ENCODE measurements at regions not wholly inside any gene's neighbourhood (a gene's known extent, or its start where the extent isn't known, plus 50 kb on each side); places are given as distances from the start of the nearest gene placed in this dataset.
"Not testable (repeated sequence)": the region's sequence is repeated elsewhere in the genome, so short reads cannot be mapped to it uniquely, and the experiment has no call there.

DNA sequence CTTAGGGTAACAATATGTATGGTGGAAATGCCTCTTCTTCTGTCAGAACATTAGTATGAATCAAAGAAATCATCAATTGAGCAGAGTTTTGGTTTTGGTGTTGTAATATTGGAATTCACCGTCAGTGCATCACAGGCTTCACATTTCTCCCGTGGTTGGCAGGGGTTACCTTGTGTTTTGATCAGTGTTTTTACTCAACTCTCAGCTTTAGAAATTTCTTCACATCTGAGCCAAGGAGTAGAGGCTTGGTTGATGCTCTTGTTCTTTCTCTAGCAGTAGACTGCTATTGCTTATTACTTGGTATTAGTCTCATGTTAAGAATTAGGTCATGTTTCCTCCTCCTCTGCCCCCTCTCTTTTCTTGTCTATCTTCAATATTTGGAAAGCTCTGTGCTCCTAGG is 188.8 kb upstream of the SMIM30 start:
- TF ChIP-seq POLR2A (IDR thresholded peaks at IDR 0.05) (no peak), POLR2AphosphoS5 (IDR thresholded peaks at IDR 0.05; ENCODE audit: insufficient read depth in 1 of 2, low read depth in 1 of 2) (no peak)
- TF ChIP-seq, protein P1, sequence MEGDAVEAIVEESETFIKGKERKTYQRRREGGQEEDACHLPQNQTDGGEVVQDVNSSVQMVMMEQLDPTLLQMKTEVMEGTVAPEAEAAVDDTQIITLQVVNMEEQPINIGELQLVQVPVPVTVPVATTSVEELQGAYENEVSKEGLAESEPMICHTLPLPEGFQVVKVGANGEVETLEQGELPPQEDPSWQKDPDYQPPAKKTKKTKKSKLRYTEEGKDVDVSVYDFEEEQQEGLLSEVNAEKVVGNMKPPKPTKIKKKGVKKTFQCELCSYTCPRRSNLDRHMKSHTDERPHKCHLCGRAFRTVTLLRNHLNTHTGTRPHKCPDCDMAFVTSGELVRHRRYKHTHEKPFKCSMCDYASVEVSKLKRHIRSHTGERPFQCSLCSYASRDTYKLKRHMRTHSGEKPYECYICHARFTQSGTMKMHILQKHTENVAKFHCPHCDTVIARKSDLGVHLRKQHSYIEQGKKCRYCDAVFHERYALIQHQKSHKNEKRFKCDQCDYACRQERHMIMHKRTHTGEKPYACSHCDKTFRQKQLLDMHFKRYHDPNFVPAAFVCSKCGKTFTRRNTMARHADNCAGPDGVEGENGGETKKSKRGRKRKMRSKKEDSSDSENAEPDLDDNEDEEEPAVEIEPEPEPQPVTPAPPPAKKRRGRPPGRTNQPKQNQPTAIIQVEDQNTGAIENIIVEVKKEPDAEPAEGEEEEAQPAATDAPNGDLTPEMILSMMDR (IDR thresholded peaks at IDR 0.05): no peak
- intact Hi-C loops (cut with DNase I): no loop called here
- no peaks in the 10 kb centered on the region for H3K4me1 ChIP-seq
- H3K9me3 ChIP-seq: no peaks in the 10 kb centered on the region
- H3K4me3 ChIP-seq: no peak overlapping the region
- H3K27me3 ChIP-seq: no peaks in the 10 kb centered on the region
- no peak overlapping the region for H3K27ac ChIP-seq
- no peak for DNase-seq (ENCODE audit: extremely low spot score in 2 of 2)
- H3K36me3 ChIP-seq: no peaks in the 10 kb centered on the region

DNA sequence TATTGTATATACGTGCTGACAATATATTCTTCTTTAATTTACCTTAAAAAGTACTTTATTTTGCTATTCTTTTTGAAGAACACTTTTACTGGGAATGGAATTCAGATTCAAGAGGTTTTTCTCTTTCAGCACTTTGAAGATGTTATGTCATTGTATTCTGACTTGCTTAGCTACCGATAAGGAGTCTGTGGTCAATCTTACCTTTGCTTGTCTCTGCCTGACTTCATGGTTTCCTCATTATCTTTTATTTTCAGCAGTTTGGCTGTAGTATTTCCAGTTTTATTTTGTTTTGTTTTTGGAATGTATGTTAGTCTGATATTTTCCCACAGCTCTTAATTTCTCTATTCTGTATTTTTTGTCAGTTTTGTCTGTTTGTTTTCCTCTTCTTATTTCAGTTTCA is 187.9 kb upstream of the SMIM30 start:
- Histone ChIP-seq H3K27me3 (no peaks in the 10 kb centered on the region), H3K4me1 (no peaks in the 10 kb centered on the region), H3K4me3 (no peak overlapping the region), H3K27ac (no peak overlapping the region), H3K36me3 (no peaks in the 10 kb centered on the region), H3K9me3 (no peaks in the 10 kb centered on the region)
- DNase-seq (ENCODE audit: extremely low spot score in 2 of 2): no peak
- TF ChIP-seq POLR2AphosphoS5 (IDR thresholded peaks at IDR 0.05; ENCODE audit: insufficient read depth in 1 of 2, low read depth in 1 of 2) (no peak), POLR2A (IDR thresholded peaks at IDR 0.05) (no peak)
- TF ChIP-seq, protein P1 (IDR thresholded peaks at IDR 0.05): no peak
- intact Hi-C loops (cut with DNase I): no loop called here

DNA sequence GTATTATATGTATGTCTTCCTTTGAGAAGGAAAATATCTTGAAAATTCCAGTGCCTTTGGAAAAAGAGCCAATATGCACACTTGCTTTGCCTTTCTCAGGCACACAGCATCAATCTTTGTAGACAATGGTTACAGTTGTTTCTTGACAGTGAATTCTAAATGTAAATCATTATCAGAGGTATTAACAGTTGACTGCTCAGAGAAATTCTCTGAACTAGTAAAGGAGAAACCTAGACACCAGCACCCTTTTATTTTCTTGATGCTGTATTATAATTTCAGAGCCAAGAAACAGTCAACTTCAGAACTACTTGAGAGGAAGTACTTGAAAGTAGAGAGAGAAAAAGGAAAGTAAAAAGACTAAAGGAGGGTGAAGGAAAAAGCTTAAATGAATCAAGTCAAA is 185.8 kb upstream of the SMIM30 start:
- H3K27me3 ChIP-seq: no peaks in the 10 kb centered on the region
- no peak overlapping the region for H3K27ac ChIP-seq
- no peak for DNase-seq (ENCODE audit: extremely low spot score in 2 of 2)
- H3K9me3 ChIP-seq: no peaks in the 10 kb centered on the region
- no peak for TF ChIP-seq POLR2AphosphoS5 (IDR thresholded peaks at IDR 0.05; ENCODE audit: insufficient read depth in 1 of 2, low read depth in 1 of 2)
- intact Hi-C loops (cut with DNase I): no loop called here
- H3K36me3 ChIP-seq: no peaks in the 10 kb centered on the region
- no peak overlapping the region for H3K4me3 ChIP-seq
- H3K4me1 ChIP-seq: no peaks in the 10 kb centered on the region

DNA sequence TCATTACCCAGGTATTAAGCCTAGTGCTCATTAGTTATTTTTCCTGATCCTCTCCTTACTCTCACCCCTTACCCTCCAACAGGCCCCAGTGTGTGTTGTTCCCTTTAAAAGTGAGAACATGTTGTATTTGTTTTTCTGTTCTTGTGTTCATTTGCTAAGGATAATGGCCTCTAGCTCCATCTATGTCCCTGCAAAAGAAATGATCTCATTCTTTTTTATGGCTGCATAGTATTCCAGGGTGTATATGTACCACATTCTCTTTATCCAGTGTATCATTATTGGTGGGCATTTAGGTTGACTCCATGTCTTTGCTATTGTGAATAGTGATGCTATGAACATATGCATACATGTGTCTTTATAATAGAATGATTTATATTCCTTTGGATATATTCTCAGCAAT is 185.0 kb upstream of the SMIM30 start:
- H3K9me3 ChIP-seq; H3K4me1 ChIP-seq; intact Hi-C loops (cut with DNase I); H3K4me3 ChIP-seq; DNase-seq (ENCODE audit: extremely low spot score in 2 of 2); H3K27ac ChIP-seq; H3K36me3 ChIP-seq; H3K27me3 ChIP-seq: not testable (repeated sequence)

DNA sequence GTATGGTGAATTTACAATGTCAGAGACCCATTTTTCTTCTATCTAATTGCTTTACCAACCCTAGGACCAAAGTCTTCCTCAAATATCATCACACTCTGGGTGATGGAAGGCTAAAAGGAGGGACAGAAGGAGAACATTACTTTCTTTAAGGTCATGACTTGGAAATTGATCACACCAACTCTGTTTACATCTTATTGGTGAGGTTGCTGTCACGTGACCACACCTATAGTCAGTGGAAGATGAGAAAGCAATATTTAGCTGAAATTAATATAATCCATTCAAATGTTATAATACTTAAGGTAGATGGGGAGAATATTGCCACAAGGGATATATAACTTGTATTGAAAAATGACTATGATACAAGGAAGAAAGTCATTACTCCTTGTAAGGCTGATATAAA is 183.6 kb upstream of the SMIM30 start:
- Histone ChIP-seq H3K27ac (no peak overlapping the region), H3K9me3 (no peaks in the 10 kb centered on the region), H3K27me3 (no peaks in the 10 kb centered on the region), H3K4me1 (no peaks in the 10 kb centered on the region), H3K4me3 (no peak overlapping the region), H3K36me3 (no peaks in the 10 kb centered on the region)
- intact Hi-C loops (cut with DNase I): no loop called here
- TF ChIP-seq POLR2AphosphoS5 (IDR thresholded peaks at IDR 0.05; ENCODE audit: insufficient read depth in 1 of 2, low read depth in 1 of 2) (no peak), POLR2A (IDR thresholded peaks at IDR 0.05) (no peak)
- TF ChIP-seq, protein P1 (IDR thresholded peaks at IDR 0.05): no peak
- DNase-seq (ENCODE audit: extremely low spot score in 2 of 2): no peak

DNA sequence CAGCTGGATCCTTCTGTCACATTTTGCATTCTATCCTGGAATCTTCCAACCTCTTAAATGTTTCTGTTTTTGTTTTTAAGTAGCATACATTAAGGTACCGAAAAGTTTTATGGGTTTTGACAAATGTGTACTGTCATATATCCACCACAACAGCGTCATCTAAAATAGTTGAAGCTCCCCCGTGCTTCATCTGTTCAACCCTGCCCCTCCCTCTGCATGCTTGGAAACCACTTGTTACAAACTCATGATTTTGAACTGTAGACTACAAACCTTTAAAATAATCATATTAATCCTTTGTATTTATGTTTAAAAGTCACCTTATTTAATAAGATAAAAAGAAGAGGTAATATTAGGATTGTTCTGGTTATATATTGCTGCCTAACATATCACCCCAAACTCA is 182.8 kb upstream of the SMIM30 start:
- H3K4me3 ChIP-seq: no peak overlapping the region
- H3K27me3 ChIP-seq: no peaks in the 10 kb centered on the region
- TF ChIP-seq POLR2A (IDR thresholded peaks at IDR 0.05) (no peak), POLR2AphosphoS5 (IDR thresholded peaks at IDR 0.05; ENCODE audit: insufficient read depth in 1 of 2, low read depth in 1 of 2) (no peak)
- TF ChIP-seq, protein P1 (IDR thresholded peaks at IDR 0.05): no peak
- no peak overlapping the region for H3K27ac ChIP-seq
- H3K36me3 ChIP-seq: no peaks in the 10 kb centered on the region
- no peaks in the 10 kb centered on the region for H3K4me1 ChIP-seq
- no peak for DNase-seq (ENCODE audit: extremely low spot score in 2 of 2)
- intact Hi-C loops (cut with DNase I): no loop called here
- H3K9me3 ChIP-seq: no peaks in the 10 kb centered on the region
